DND-41 (cell line): ENCODE measurements at regions not wholly inside any gene's neighbourhood (a gene's known extent, or its start where the extent isn't known, plus 50 kb on each side); places are given as distances from the start of the nearest gene placed in this dataset.

Experiments
- EZH2 ChIP-seq: IDR thresholded peaks from 3 replicates; pipeline ENCODE4 v1.6.1; 2012; ENCODE audit warnings: borderline replicate concordance, low read depth, mild to moderate bottlenecking, moderate library complexity, low read length, inconsistent platforms; ENCODE audit not compliant: severe bottlenecking
- TF ChIP-seq, protein P1 (sequence below): IDR thresholded peaks from 2 replicates; pipeline ENCODE4 v1.5.1; 2012; ENCODE audit warnings: borderline replicate concordance, low read length, moderate library complexity, mild to moderate bottlenecking; ENCODE audit not compliant: poor library complexity, severe bottlenecking; ENCODE audit errors: extremely low read depth

DNA sequence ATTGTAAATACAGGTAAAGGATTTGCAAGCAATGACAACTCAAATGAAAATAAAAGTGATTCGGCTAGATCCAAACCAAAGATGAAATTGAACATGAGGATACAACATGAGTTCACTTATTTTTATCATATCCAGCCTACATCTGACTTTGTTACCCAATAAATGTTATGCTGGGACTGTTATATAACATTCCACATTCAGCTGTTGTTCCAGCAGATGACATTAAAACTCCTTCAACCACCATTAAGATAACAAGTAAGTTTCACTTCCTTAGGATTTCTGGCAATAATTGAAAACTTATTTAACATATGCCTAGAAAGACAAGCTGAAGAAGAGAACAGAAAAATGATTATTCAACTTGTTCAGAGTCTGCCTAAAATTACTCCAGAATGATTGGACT, 729.4 kb downstream of the CDH11 start:
- TF ChIP-seq, protein P1, sequence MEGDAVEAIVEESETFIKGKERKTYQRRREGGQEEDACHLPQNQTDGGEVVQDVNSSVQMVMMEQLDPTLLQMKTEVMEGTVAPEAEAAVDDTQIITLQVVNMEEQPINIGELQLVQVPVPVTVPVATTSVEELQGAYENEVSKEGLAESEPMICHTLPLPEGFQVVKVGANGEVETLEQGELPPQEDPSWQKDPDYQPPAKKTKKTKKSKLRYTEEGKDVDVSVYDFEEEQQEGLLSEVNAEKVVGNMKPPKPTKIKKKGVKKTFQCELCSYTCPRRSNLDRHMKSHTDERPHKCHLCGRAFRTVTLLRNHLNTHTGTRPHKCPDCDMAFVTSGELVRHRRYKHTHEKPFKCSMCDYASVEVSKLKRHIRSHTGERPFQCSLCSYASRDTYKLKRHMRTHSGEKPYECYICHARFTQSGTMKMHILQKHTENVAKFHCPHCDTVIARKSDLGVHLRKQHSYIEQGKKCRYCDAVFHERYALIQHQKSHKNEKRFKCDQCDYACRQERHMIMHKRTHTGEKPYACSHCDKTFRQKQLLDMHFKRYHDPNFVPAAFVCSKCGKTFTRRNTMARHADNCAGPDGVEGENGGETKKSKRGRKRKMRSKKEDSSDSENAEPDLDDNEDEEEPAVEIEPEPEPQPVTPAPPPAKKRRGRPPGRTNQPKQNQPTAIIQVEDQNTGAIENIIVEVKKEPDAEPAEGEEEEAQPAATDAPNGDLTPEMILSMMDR: no peak
- no peak for TF ChIP-seq EZH2
